ENCODE measurements at regions not wholly inside any gene's neighbourhood (a gene's known extent, or its start where the extent isn't known, plus 50 kb on each side); places are given as distances from the start of the nearest gene placed in this dataset.

GRCh38 chr2:236977852-236978398 lies 107.8 kb upstream of the COPS8 start:
- H3K4me1 Mint-ChIP-seq, result peaks cover 35% of the 10 kb centered on the region
- H3K27ac Mint-ChIP-seq, result no peak overlapping the region
- H3K9me3 Mint-ChIP-seq, result peaks cover 10% of the 10 kb centered on the region
- no peaks in the 10 kb centered on the region for H3K27me3 Mint-ChIP-seq (ENCODE audit: low read depth)
- ATAC-seq (no peak), DNase-seq (ENCODE audit: low spot score) (no peak)
- no peak overlapping the region for H3K4me3 Mint-ChIP-seq
- no peaks in the 10 kb centered on the region; the same call in 1 of the 2 replicates for H3K36me3 Mint-ChIP-seq
- POLR2A ChIA-PET, result no interaction called here
- TF ChIP-seq ZNF512 (CRISPR knock-in tag; IDR thresholded peaks at IDR 0.05; ENCODE audit: borderline replicate concordance) (no peak), SOX15 (CRISPR knock-in tag; IDR thresholded peaks at IDR 0.05) (no peak), ATF2 (CRISPR knock-in tag; IDR thresholded peaks at IDR 0.05; ENCODE audit: borderline replicate concordance, low read depth) (no peak), CREM (CRISPR knock-in tag; IDR thresholded peaks at IDR 0.05) (no peak), ESRRA (CRISPR knock-in tag; IDR thresholded peaks at IDR 0.05; ENCODE audit: borderline replicate concordance) (no peak), NFATC4 (CRISPR knock-in tag; IDR thresholded peaks at IDR 0.05) (no peak), SP1 (CRISPR knock-in tag; conservative IDR thresholded peaks at IDR 0.05) (no peak), HMGXB4 (CRISPR knock-in tag; IDR thresholded peaks at IDR 0.05) (no peak), SMAD3 (CRISPR knock-in tag; IDR thresholded peaks at IDR 0.05; ENCODE audit: borderline replicate concordance) (no peak), STAT6 (CRISPR knock-in tag; conservative IDR thresholded peaks at IDR 0.05; ENCODE audit: low read depth) (no peak), NFYB (CRISPR knock-in tag; conservative IDR thresholded peaks at IDR 0.05; ENCODE audit: low read depth) (no peak), RORB (CRISPR knock-in tag; IDR thresholded peaks at IDR 0.05) (no peak), E2F1 (CRISPR knock-in tag; IDR thresholded peaks at IDR 0.05) (no peak), E2F5 (CRISPR knock-in tag; IDR thresholded peaks at IDR 0.05) (no peak), FOXJ3 (CRISPR knock-in tag; IDR thresholded peaks at IDR 0.05; ENCODE audit: borderline replicate concordance) (no peak), IRF2 (CRISPR knock-in tag; IDR thresholded peaks at IDR 0.05; ENCODE audit: borderline replicate concordance, low read depth) (no peak)
- TF ChIP-seq, protein P1, sequence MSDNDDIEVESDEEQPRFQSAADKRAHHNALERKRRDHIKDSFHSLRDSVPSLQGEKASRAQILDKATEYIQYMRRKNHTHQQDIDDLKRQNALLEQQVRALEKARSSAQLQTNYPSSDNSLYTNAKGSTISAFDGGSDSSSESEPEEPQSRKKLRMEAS (CRISPR knock-in tag; IDR thresholded peaks at IDR 0.05), result no peak
- TF ChIP-seq, protein P2, sequence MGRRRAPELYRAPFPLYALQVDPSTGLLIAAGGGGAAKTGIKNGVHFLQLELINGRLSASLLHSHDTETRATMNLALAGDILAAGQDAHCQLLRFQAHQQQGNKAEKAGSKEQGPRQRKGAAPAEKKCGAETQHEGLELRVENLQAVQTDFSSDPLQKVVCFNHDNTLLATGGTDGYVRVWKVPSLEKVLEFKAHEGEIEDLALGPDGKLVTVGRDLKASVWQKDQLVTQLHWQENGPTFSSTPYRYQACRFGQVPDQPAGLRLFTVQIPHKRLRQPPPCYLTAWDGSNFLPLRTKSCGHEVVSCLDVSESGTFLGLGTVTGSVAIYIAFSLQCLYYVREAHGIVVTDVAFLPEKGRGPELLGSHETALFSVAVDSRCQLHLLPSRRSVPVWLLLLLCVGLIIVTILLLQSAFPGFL (CRISPR knock-in tag; IDR thresholded peaks at IDR 0.05; ENCODE audit: borderline replicate concordance), result no peak
- TF ChIP-seq, protein P3, sequence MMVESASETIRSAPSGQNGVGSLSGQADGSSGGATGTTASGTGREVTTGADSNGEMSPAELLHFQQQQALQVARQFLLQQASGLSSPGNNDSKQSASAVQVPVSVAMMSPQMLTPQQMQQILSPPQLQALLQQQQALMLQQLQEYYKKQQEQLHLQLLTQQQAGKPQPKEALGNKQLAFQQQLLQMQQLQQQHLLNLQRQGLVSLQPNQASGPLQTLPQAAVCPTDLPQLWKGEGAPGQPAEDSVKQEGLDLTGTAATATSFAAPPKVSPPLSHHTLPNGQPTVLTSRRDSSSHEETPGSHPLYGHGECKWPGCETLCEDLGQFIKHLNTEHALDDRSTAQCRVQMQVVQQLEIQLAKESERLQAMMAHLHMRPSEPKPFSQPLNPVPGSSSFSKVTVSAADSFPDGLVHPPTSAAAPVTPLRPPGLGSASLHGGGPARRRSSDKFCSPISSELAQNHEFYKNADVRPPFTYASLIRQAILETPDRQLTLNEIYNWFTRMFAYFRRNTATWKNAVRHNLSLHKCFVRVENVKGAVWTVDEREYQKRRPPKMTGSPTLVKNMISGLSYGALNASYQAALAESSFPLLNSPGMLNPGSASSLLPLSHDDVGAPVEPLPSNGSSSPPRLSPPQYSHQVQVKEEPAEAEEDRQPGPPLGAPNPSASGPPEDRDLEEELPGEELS (CRISPR knock-in tag; IDR thresholded peaks at IDR 0.05), result no peak
- CTCF ChIA-PET, result no interaction called here
